GM23338 (cell line): ENCODE measurements at regions not wholly inside any gene's neighbourhood (a gene's known extent, or its start where the extent isn't known, plus 50 kb on each side); places are given as distances from the start of the nearest gene placed in this dataset.

ENCODE experiments used
- ATAC-seq: fragments of 200-7000 bp; cut with Tn5 transposase; 3 replicates; pipeline ENCODE4 v1.9.1; 2020
- DNase-seq: peaks from one replicate; pipeline ENCODE4 v3.0.0-alpha.2; 2015; ENCODE audit warnings: low spot score
- H2AFZ ChIP-seq: fragments of 200-600 bp; sonication (generic); 2 replicates; pipeline ENCODE4 v1.8.0; 2016; ENCODE audit warnings: antibody characterized with exemption, mild to moderate bottlenecking, moderate library complexity
- H3F3A ChIP-seq: fragments of 200-600 bp; sonication (generic); replicated peaks from 2 replicates; pipeline ENCODE4 v1.8.0; 2017; ENCODE audit warnings: antibody characterized with exemption, mixed run types, low read depth
- H3K27ac ChIP-seq: fragments of 200-600 bp; sonication (generic); 2 replicates; pipeline ENCODE4 v1.6.1; 2016; ENCODE audit warnings: low read depth
- H3K27me3 ChIP-seq: fragments of 200-600 bp; sonication (generic); 2 replicates; pipeline ENCODE4 v1.8.0; 2016; ENCODE audit warnings: mild to moderate bottlenecking, mixed run types, moderate library complexity; ENCODE audit not compliant: insufficient read depth
- H3K36me3 ChIP-seq: fragments of 200-600 bp; sonication (generic); 2 replicates; pipeline ENCODE4 v1.8.0; 2016; ENCODE audit warnings: mild to moderate bottlenecking; ENCODE audit not compliant: insufficient read depth
- H3K4me1 ChIP-seq: fragments of 200-600 bp; sonication (generic); 2 replicates; pipeline ENCODE4 v1.8.0; 2016; ENCODE audit warnings: mild to moderate bottlenecking, moderate library complexity; ENCODE audit not compliant: insufficient read depth
- H3K4me2 ChIP-seq: fragments of 200-600 bp; sonication (generic); 2 replicates; pipeline ENCODE4 v1.7.1; 2017; ENCODE audit warnings: mixed run types
- H3K4me3 ChIP-seq: fragments of 200-600 bp; sonication (generic); 2 replicates; pipeline ENCODE4 v1.6.1; 2016; ENCODE audit warnings: mixed run types
- H3K79me2 ChIP-seq: fragments of 200-600 bp; sonication (generic); replicated peaks from 2 replicates; pipeline ENCODE4 v1.8.0; 2017; ENCODE audit warnings: mild to moderate bottlenecking; ENCODE audit not compliant: insufficient read depth
- H3K9me2 ChIP-seq: fragments of 200-600 bp; sonication (generic); 2 replicates; pipeline ENCODE4 v1.8.0; 2017; ENCODE audit not compliant: insufficient read depth
- H4K20me1 ChIP-seq: fragments of 200-600 bp; sonication (generic); replicated peaks from 2 replicates; pipeline ENCODE4 v1.8.0; 2017; ENCODE audit warnings: mild to moderate bottlenecking; ENCODE audit not compliant: insufficient read depth
- H3K27ac Mint-ChIP-seq: 2 replicates; pipeline ENCODE4 v1.8.0; 2020; ENCODE audit warnings: inconsistent platforms, mild to moderate bottlenecking, moderate library complexity, mixed read lengths
- H3K27me3 Mint-ChIP-seq: 3 replicates; pipeline ENCODE4 v1.8.0; 2022; ENCODE audit warnings: low read depth, mild to moderate bottlenecking, moderate library complexity, mixed read lengths, inconsistent platforms; ENCODE audit not compliant: insufficient read depth, poor library complexity
- H3K36me3 Mint-ChIP-seq: 3 replicates; pipeline ENCODE4 v1.8.0; 2021; ENCODE audit warnings: low read depth, mild to moderate bottlenecking, inconsistent platforms, moderate library complexity, mixed read lengths
- H3K4me1 Mint-ChIP-seq: 3 replicates; pipeline ENCODE4 v1.8.0; 2020; ENCODE audit warnings: mild to moderate bottlenecking, inconsistent platforms, mixed read lengths
- H3K4me3 Mint-ChIP-seq: 3 replicates; pipeline ENCODE4 v1.8.0; 2021; ENCODE audit warnings: moderate library complexity, mild to moderate bottlenecking, inconsistent platforms, mixed read lengths
- H3K9me3 Mint-ChIP-seq: 3 replicates; pipeline ENCODE4 v1.8.0; 2020; ENCODE audit warnings: moderate library complexity, mild to moderate bottlenecking, inconsistent platforms, mixed read lengths
- CREB1 ChIP-seq: fragments of 250-450 bp; sonication (Bioruptor Pico); IDR thresholded peaks from 2 replicates; pipeline ENCODE4 v1.5.0; 2020; ENCODE audit warnings: low read depth, mild to moderate bottlenecking, moderate library complexity
- CTCF ChIP-seq, 2 experiments: fragments of 200-600 bp in 1 of 2; sonication (generic) in 1 of 2; conservative IDR thresholded peaks; 2 replicates each; pipeline versions ENCODE4 v1.5.1 to v1.6.1; 2016 to 2017; ENCODE audit warnings: antibody characterized with exemption in 2 of 2, low read depth in 2 of 2, mild to moderate bottlenecking in 2 of 2, moderate library complexity in 1 of 2
- ETS1 ChIP-seq: IDR thresholded peaks from 2 replicates; pipeline ENCODE4 v1.6.1; 2016; ENCODE audit warnings: antibody characterized with exemption
- EZH2 ChIP-seq: fragments of 200-600 bp; sonication (generic); IDR thresholded peaks from one replicate; pipeline ENCODE4 v1.8.0; 2017; ENCODE audit warnings: antibody characterized with exemption, mild to moderate bottlenecking, low read depth; ENCODE audit not compliant: unreplicated experiment
- EZH2phosphoT487 ChIP-seq: fragments of 200-600 bp; sonication (generic); IDR thresholded peaks from one replicate; pipeline ENCODE4 v1.8.1; 2018; ENCODE audit warnings: antibody characterized with exemption; ENCODE audit not compliant: unreplicated experiment
- JUNB ChIP-seq: IDR thresholded peaks from one replicate; pipeline ENCODE4 v1.6.1; 2016; ENCODE audit warnings: antibody characterized with exemption; ENCODE audit not compliant: unreplicated experiment
- NANOG ChIP-seq: IDR thresholded peaks from 2 replicates; pipeline ENCODE4 v1.6.1; 2016; ENCODE audit warnings: antibody characterized with exemption, borderline replicate concordance
- POLR2AphosphoS5 ChIP-seq: IDR thresholded peaks from 2 replicates; pipeline ENCODE4 v1.6.1; 2016; ENCODE audit warnings: antibody characterized with exemption, low read depth
- REST ChIP-seq: IDR thresholded peaks from one replicate; pipeline ENCODE4 v1.6.1; 2018; ENCODE audit warnings: antibody characterized with exemption; ENCODE audit not compliant: unreplicated experiment
- STAT1 ChIP-seq: IDR thresholded peaks from one replicate; pipeline ENCODE4 v1.6.1; 2016; ENCODE audit warnings: antibody characterized with exemption; ENCODE audit not compliant: unreplicated experiment
- ZNF114 ChIP-seq: fragments of 250-450 bp; sonication (Bioruptor Pico); IDR thresholded peaks from 2 replicates; pipeline ENCODE4 v1.5.0; 2020; ENCODE audit warnings: mild to moderate bottlenecking, moderate library complexity
- ZNF331 ChIP-seq: fragments of 250-450 bp; sonication (Bioruptor Pico); IDR thresholded peaks from 2 replicates; pipeline ENCODE4 v1.5.0; 2020; ENCODE audit warnings: low read depth, mild to moderate bottlenecking, moderate library complexity
- ZNF462 ChIP-seq: fragments of 250-450 bp; sonication (Bioruptor Pico); IDR thresholded peaks from 2 replicates; pipeline ENCODE4 v1.5.0; 2020; ENCODE audit warnings: mild to moderate bottlenecking, moderate library complexity

- H3K4me3 Mint-ChIP-seq, result no peak overlapping the region
- H4K20me1 ChIP-seq, result no peaks in the 10 kb centered on the region
- DNase-seq, result peak; percentile 54
- no peaks in the 10 kb centered on the region for H3K27me3 ChIP-seq
- no peak overlapping the region for H3K27ac Mint-ChIP-seq
- H3K4me2 ChIP-seq, result no peak overlapping the region
- peaks cover 12% of the 10 kb centered on the region for H3K27me3 Mint-ChIP-seq
- peak; percentile 86 for ATAC-seq
- no peaks in the 10 kb centered on the region for H3F3A ChIP-seq
- no peak overlapping the region for H3K4me3 ChIP-seq
- peaks cover 12% of the 10 kb centered on the region; the same call in 2 of the 3 replicates for H3K4me1 Mint-ChIP-seq
- TF ChIP-seq STAT1 (no peak), NANOG (no peak), ZNF114 (CRISPR knock-in tag) (no peak), CTCF (conservative IDR thresholded peaks at IDR 0.05; ENCODE audit: low read depth in 2 of 2) (no peak), EZH2phosphoT487 (no peak), JUNB (no peak), ETS1 (no peak), ZNF331 (CRISPR knock-in tag) (no peak), POLR2AphosphoS5 (no peak), EZH2 (no peak), CREB1 (CRISPR knock-in tag) (no peak), REST (no peak), ZNF462 (CRISPR knock-in tag) (no peak)
- H3K36me3 ChIP-seq, result no peaks in the 10 kb centered on the region
- H3K27ac ChIP-seq, result no peak overlapping the region
- H3K4me1 ChIP-seq, result 0 out of 2 replicates have a peak, but pooled peaks cover 6% of the 10 kb centered on the region
- H3K36me3 Mint-ChIP-seq, result no peaks in the 10 kb centered on the region; the same call in 2 of the 3 replicates
- H3K9me3 Mint-ChIP-seq, result no peaks in the 10 kb centered on the region; the same call in 1 of the 3 replicates
- no peaks in the 10 kb centered on the region for H3K79me2 ChIP-seq
- no peak overlapping the region for H2AFZ ChIP-seq
- no peaks in the 10 kb centered on the region for H3K9me2 ChIP-seq
These were observed 85.1 kb downstream of the EDN3 start for GRCh38 chr20:59385480-59385879.
